Glomerular endothelial cell (primary cell): ENCODE measurements at regions not wholly inside any gene's neighbourhood (a gene's known extent, or its start where the extent isn't known, plus 50 kb on each side); places are given as distances from the start of the nearest gene placed in this dataset.
"Not testable (repeated sequence)": the region's sequence is repeated elsewhere in the genome, so short reads cannot be mapped to it uniquely, and the experiment has no call there.

Experiments
- DNase-seq: peaks from one replicate; pipeline ENCODE4 v3.0.0-alpha.2; 2011; ENCODE audit warnings: low read depth, low spot score; ENCODE audit errors: extremely low read depth

- DNase-seq, result no peak
Measured at GRCh38 chr11:28938091-28938490, 829.9 kb downstream of the METTL15 start.

- no peak for DNase-seq
Measured at GRCh38 chr11:28932940-28933339, 824.8 kb downstream of the METTL15 start.

GRCh38 chr11:28924004-28924403, 815.8 kb downstream of the METTL15 start:
- DNase-seq, result no peak

GRCh38 chr11:28922386-28922981, 814.3 kb downstream of the METTL15 start:
- DNase-seq, result no peak

- no peak for DNase-seq
Measured at GRCh38 chr11:28919194-28919593, 811.0 kb downstream of the METTL15 start.

- DNase-seq, result no peak
Measured at GRCh38 chr11:28913883-28914282, 805.7 kb downstream of the METTL15 start.

- DNase-seq, result no peak
Measured at GRCh38 chr11:28911829-28912228, 803.6 kb downstream of the METTL15 start.

GRCh38 chr11:28910926-28911325, 802.7 kb downstream of the METTL15 start:
- DNase-seq, result no peak

GRCh38 chr11:28903716-28904115, 795.5 kb downstream of the METTL15 start:
- DNase-seq, result no peak

- DNase-seq, result no peak
Measured at GRCh38 chr11:28900427-28900826, 792.2 kb downstream of the METTL15 start.

GRCh38 chr11:28899706-28900105, 791.5 kb downstream of the METTL15 start:
- no peak for DNase-seq

- not testable (repeated sequence) for DNase-seq
Measured at GRCh38 chr11:28890601-28891040, 782.4 kb downstream of the METTL15 start.

- no peak for DNase-seq
Measured at GRCh38 chr11:28887681-28888080, 779.5 kb downstream of the METTL15 start.

GRCh38 chr11:28879869-28880268, 771.7 kb downstream of the METTL15 start:
- no peak for DNase-seq

GRCh38 chr11:28878025-28878424, 769.8 kb downstream of the METTL15 start:
- DNase-seq, result no peak

- DNase-seq, result no peak
Measured at GRCh38 chr11:28877340-28877739, 769.2 kb downstream of the METTL15 start.

- no peak for DNase-seq
Measured at GRCh38 chr11:28874706-28875105, 766.5 kb downstream of the METTL15 start.

GRCh38 chr11:28871090-28871489, 762.9 kb downstream of the METTL15 start:
- DNase-seq, result no peak

GRCh38 chr11:28863422-28863821, 755.2 kb downstream of the METTL15 start:
- DNase-seq, result no peak

- DNase-seq, result peak; percentile 71
Measured at GRCh38 chr11:28860893-28861292, 752.7 kb downstream of the METTL15 start.

GRCh38 chr11:28858076-28858475, 749.9 kb downstream of the METTL15 start:
- no peak for DNase-seq

- DNase-seq, result no peak
Measured at GRCh38 chr11:28849053-28849452, 740.9 kb downstream of the METTL15 start.

GRCh38 chr11:28842716-28843115, 734.5 kb downstream of the METTL15 start:
- no peak for DNase-seq
